IMR-90 (cell line): ENCODE measurements at regions not wholly inside any gene's neighbourhood (a gene's known extent, or its start where the extent isn't known, plus 50 kb on each side); places are given as distances from the start of the nearest gene placed in this dataset.

Experiments
- ATAC-seq: fragments of 200-7000 bp; cut with Tn5 transposase; 2 replicates; pipeline ENCODE4 v1.9.1; 2020; ENCODE audit warnings: low read depth, mild to moderate bottlenecking, moderate library complexity
- BruUV-seq: library from RNA; stranded (reverse); fragments of 400-500 nt; replicated peaks from 2 replicates; lab custom pipeline; 2021; lab: Mats Ljungman, UMichigan
- CTCF ChIA-PET: fragments of 300-600 bp; formaldehyde crosslinking; extraction: SDS; loops from one replicate; lab custom pipeline; 2021; ENCODE audit warnings: antibody characterized with exemption; lab: Yijun Ruan, JAX
- POLR2A ChIA-PET: fragments of 300-600 bp; sonication (Branson Sonifier 250); formaldehyde crosslinking; loops from one replicate; lab custom pipeline; 2022; ENCODE audit warnings: antibody characterized with exemption; ENCODE audit not compliant: unreplicated experiment; lab: Charles Lee
- DNase-seq: peaks from one replicate; pipeline ENCODE4 v3.0.0; 2013
- H2AFZ ChIP-seq: replicated peaks from 2 replicates; pipeline ENCODE3; 2013; ENCODE audit warnings: low read length, mild to moderate bottlenecking; ENCODE audit not compliant: poor library complexity
- H2AK5ac ChIP-seq: 2 replicates; pipeline ENCODE4 v1.6.1; 2013; ENCODE audit warnings: low read depth, low read length, inconsistent platforms
- H2AK9ac ChIP-seq: replicated peaks from 2 replicates; pipeline ENCODE3; 2013; ENCODE audit warnings: mild to moderate bottlenecking, low read depth, low read length, moderate library complexity; ENCODE audit not compliant: poor library complexity
- H2BK120ac ChIP-seq: 2 replicates; pipeline ENCODE4 v1.6.1; 2013; ENCODE audit warnings: low read depth, low read length, inconsistent platforms
- H2BK15ac ChIP-seq: 3 replicates; pipeline ENCODE4 v1.6.1; 2013; ENCODE audit warnings: low read depth, low read length, inconsistent platforms
- H2BK20ac ChIP-seq: 2 replicates; pipeline ENCODE4 v1.6.1; 2013; ENCODE audit warnings: low read depth, mild to moderate bottlenecking, inconsistent platforms, low read length, moderate library complexity
- H2BK5ac ChIP-seq: 2 replicates; pipeline ENCODE4 v1.6.1; 2013; ENCODE audit warnings: mild to moderate bottlenecking, low read depth, low read length, inconsistent platforms; ENCODE audit not compliant: poor library complexity, severe bottlenecking
- H3K14ac ChIP-seq: replicated peaks from 2 replicates; pipeline ENCODE4 v1.6.1; 2013; ENCODE audit warnings: low read depth, low read length, inconsistent platforms
- H3K18ac ChIP-seq: 2 replicates; pipeline ENCODE4 v1.6.1; 2013; ENCODE audit warnings: low read depth, low read length, control low read depth
- H3K23ac ChIP-seq: 2 replicates; pipeline ENCODE4 v1.6.1; 2013; ENCODE audit warnings: low read depth, low read length, inconsistent platforms
- H3K27ac ChIP-seq: 2 replicates; pipeline ENCODE4 v1.5.1; 2013; ENCODE audit warnings: mild to moderate bottlenecking, control low read depth, low read length; ENCODE audit not compliant: insufficient read depth
- H3K27me3 ChIP-seq: 2 replicates; pipeline ENCODE4 v1.6.1; 2013; ENCODE audit warnings: low read length; ENCODE audit not compliant: control insufficient read depth, insufficient read depth
- H3K36me3 ChIP-seq: 2 replicates; pipeline ENCODE4 v1.6.1; 2013; ENCODE audit warnings: low read length, mixed read lengths; ENCODE audit not compliant: control insufficient read depth, insufficient read depth
- H3K4ac ChIP-seq: 2 replicates; pipeline ENCODE4 v1.6.1; 2013; ENCODE audit warnings: low read depth, low read length, inconsistent platforms
- H3K4me1 ChIP-seq: 2 replicates; pipeline ENCODE4 v1.6.1; 2013; ENCODE audit warnings: low read length, mixed read lengths; ENCODE audit not compliant: control insufficient read depth, insufficient read depth
- H3K4me2 ChIP-seq: 2 replicates; pipeline ENCODE4 v1.6.1; 2013; ENCODE audit warnings: low read depth, mild to moderate bottlenecking, control low read depth, low read length, moderate library complexity
- H3K4me3 ChIP-seq: 2 replicates; pipeline ENCODE4 v1.5.1; 2013; ENCODE audit warnings: low read depth, mild to moderate bottlenecking, control low read depth, low read length, moderate library complexity; ENCODE audit not compliant: insufficient read depth
- H3K56ac ChIP-seq: 2 replicates; pipeline ENCODE4 v1.6.1; 2013; ENCODE audit warnings: low read length, inconsistent platforms; ENCODE audit not compliant: insufficient read depth; ENCODE audit errors: extremely low read depth
- H3K79me1 ChIP-seq, 2 experiments: 2 replicates each; pipeline ENCODE4 v1.6.1; 2013; ENCODE audit warnings: low read length in 2 of 2, inconsistent platforms in 1 of 2, low read depth in 1 of 2
- H3K9ac ChIP-seq: 2 replicates; pipeline ENCODE4 v1.6.1; 2013; ENCODE audit warnings: low read depth, low read length, control low read depth
- H3K9me1 ChIP-seq: 2 replicates; pipeline ENCODE4 v1.6.1; 2013; ENCODE audit warnings: low read length, inconsistent platforms; ENCODE audit not compliant: insufficient read depth
- H3K9me3 ChIP-seq: 2 replicates; pipeline ENCODE4 v1.6.1; 2013; ENCODE audit warnings: low read length; ENCODE audit not compliant: control insufficient read depth, insufficient read depth
- H4K20me1 ChIP-seq: 2 replicates; pipeline ENCODE4 v1.6.1; 2013; ENCODE audit warnings: low read length, inconsistent platforms; ENCODE audit not compliant: insufficient read depth
- H4K5ac ChIP-seq: 2 replicates; pipeline ENCODE4 v1.6.1; 2013; ENCODE audit warnings: mild to moderate bottlenecking, low read depth, low read length, control low read depth
- H4K8ac ChIP-seq, 2 experiments: 2 replicates each; pipeline ENCODE4 v1.6.1; 2013; ENCODE audit warnings: low read depth in 2 of 2, low read length in 2 of 2, control low read depth in 1 of 2, inconsistent platforms in 1 of 2
- H4K91ac ChIP-seq: 2 replicates; pipeline ENCODE4 v1.6.1; 2013; ENCODE audit warnings: low read depth, low read length, inconsistent platforms; ENCODE audit not compliant: insufficient read depth
- BHLHE40 ChIP-seq: fragments of 150-350 bp; IDR thresholded peaks from 2 replicates; pipeline ENCODE4 v1.6.1; 2016; ENCODE audit warnings: mild to moderate bottlenecking, low read depth, low read length
- CEBPB ChIP-seq: IDR thresholded peaks from 2 replicates; pipeline ENCODE4 v1.6.1; 2012; ENCODE audit warnings: low read depth, low read length, improper control_type of control experiment
- CHD1 ChIP-seq: IDR thresholded peaks from 2 replicates; pipeline ENCODE4 v1.6.1; 2012; ENCODE audit warnings: low read depth, low read length, improper control_type of control experiment
- CTCF ChIP-seq: conservative IDR thresholded peaks from 2 replicates; pipeline ENCODE4 v1.5.1; 2012; ENCODE audit warnings: mild to moderate bottlenecking, low read depth, low read length, improper control_type of control experiment
- ELK1 ChIP-seq: fragments of 150-350 bp; IDR thresholded peaks from 2 replicates; pipeline ENCODE4 v1.6.1; 2016; ENCODE audit warnings: low read depth, mild to moderate bottlenecking, low read length, moderate library complexity, borderline replicate concordance
- FOS ChIP-seq: fragments of 150-350 bp; IDR thresholded peaks from 2 replicates; pipeline ENCODE4 v1.6.1; 2016; ENCODE audit warnings: low read depth, low read length
- MAFK ChIP-seq: IDR thresholded peaks from 2 replicates; pipeline ENCODE4 v1.6.1; 2012; ENCODE audit warnings: low read depth, low read length, improper control_type of control experiment
- MAZ ChIP-seq: IDR thresholded peaks from 2 replicates; pipeline ENCODE4 v1.6.1; 2012; ENCODE audit warnings: low read depth, mild to moderate bottlenecking, low read length, improper control_type of control experiment, moderate library complexity, borderline replicate concordance
- MXI1 ChIP-seq: IDR thresholded peaks from 2 replicates; pipeline ENCODE4 v1.6.1; 2012; ENCODE audit warnings: low read depth, mild to moderate bottlenecking, low read length, moderate library complexity, borderline replicate concordance
- NFE2L2 ChIP-seq: fragments of 150-350 bp; IDR thresholded peaks from 2 replicates; pipeline ENCODE4 v1.6.1; 2016; ENCODE audit warnings: low read depth, mild to moderate bottlenecking, low read length
- POLR2A ChIP-seq: IDR thresholded peaks from 2 replicates; pipeline ENCODE4 v1.6.1; 2012; ENCODE audit warnings: mild to moderate bottlenecking, low read depth, low read length
- RAD21 ChIP-seq: IDR thresholded peaks from 2 replicates; pipeline ENCODE4 v1.6.1; 2012; ENCODE audit warnings: low read length, improper control_type of control experiment
- RCOR1 ChIP-seq: IDR thresholded peaks from 2 replicates; pipeline ENCODE4 v1.6.1; 2012; ENCODE audit warnings: mild to moderate bottlenecking, low read length, improper control_type of control experiment; ENCODE audit not compliant: insufficient replicate concordance
- RFX5 ChIP-seq: IDR thresholded peaks from 2 replicates; pipeline ENCODE4 v1.8.0; 2012; ENCODE audit warnings: low read depth, mild to moderate bottlenecking, low read length, moderate library complexity
- SMC3 ChIP-seq: fragments of 150-350 bp; IDR thresholded peaks from 2 replicates; pipeline ENCODE4 v1.6.1; 2016; ENCODE audit warnings: low read depth, mild to moderate bottlenecking, antibody characterized with exemption, low read length, moderate library complexity
- USF2 ChIP-seq: fragments of 150-350 bp; IDR thresholded peaks from 2 replicates; pipeline ENCODE4 v1.6.1; 2017; ENCODE audit warnings: mild to moderate bottlenecking, antibody characterized with exemption, low read length, low read depth
- WGBS, 2 experiments: methylation state at CpG; one replicate each; pipeline versions ENCODE4 v1.1.5 to v1.1.7; 2013; ENCODE audit warnings: missing lambda C conversion rate in 2 of 2; ENCODE audit not compliant: insufficient read length in 1 of 2; ENCODE audit errors: extremely low coverage in 2 of 2; 5-methylcytosine and 5-hydroxymethylcytosine counted together
- dilution Hi-C: fragments of 300-500 bp; cut with HindIII; formaldehyde crosslinking; loops from one replicate; pipeline ENCODE4 v1.14.3; 2018; ENCODE audit warnings: low sequenced_read_pairs; ENCODE audit not compliant: unreplicated experiment
- in situ Hi-C: fragments of 300-500 bp; cut with MboI; formaldehyde crosslinking; loops from 3 replicates; pipeline ENCODE4 v1.14.3; 2019; ENCODE audit warnings: low sequenced_read_pairs, inconsistent platforms, mixed read lengths
- intact Hi-C: fragments of 100-400 bp; cut with micrococcal nuclease; formaldehyde crosslinking; loops from 2 replicates; pipeline ENCODE4 v1.10.0; 2022

- no peak for ATAC-seq
- no TSS peak for BruUV-seq
- H3K36me3 ChIP-seq: no peaks in the 10 kb centered on the region
- dilution Hi-C loops (no loop called here), in situ Hi-C loops (loop anchor here (10.0 to 25.0 kb wide), 3 partner anchors 285 to 905 kb away; no protein-coding TSS in a partner anchor), intact Hi-C loops (no loop called here)
- no peak overlapping the region for H3K27ac ChIP-seq
- H2BK120ac ChIP-seq: no peak overlapping the region
- H2AFZ ChIP-seq: no peak overlapping the region
- TF ChIP-seq POLR2A (no peak), CEBPB (no peak), NFE2L2 (no peak), CHD1 (no peak), ELK1 (no peak), RCOR1 (no peak), MAZ (no peak), BHLHE40 (no peak), FOS (no peak), MAFK (no peak), MXI1 (no peak), USF2 (no peak), RFX5 (no peak), CTCF (no peak), SMC3 (no peak), RAD21 (no peak)
- no peaks in the 10 kb centered on the region for H4K20me1 ChIP-seq
- H2BK15ac ChIP-seq: no peak overlapping the region
- no peak overlapping the region for H3K23ac ChIP-seq
- H3K4me3 ChIP-seq: no peak overlapping the region
- H3K9me1 ChIP-seq: no peaks in the 10 kb centered on the region
- H3K14ac ChIP-seq: no peak overlapping the region
- H3K27me3 ChIP-seq: peaks cover 6% of the 10 kb centered on the region
- H3K9ac ChIP-seq: no peak overlapping the region
- no peak overlapping the region for H3K18ac ChIP-seq
- no peaks in the 10 kb centered on the region for H3K79me1 ChIP-seq
- no CpG with 5 or more reads among the region's 3 CpGs for WGBS, 2 experiments
- H2BK5ac ChIP-seq: no peak overlapping the region
- H4K5ac ChIP-seq: no peak overlapping the region
- no peak for DNase-seq
- H3K9me3 ChIP-seq: no peaks in the 10 kb centered on the region
- H3K4me1 ChIP-seq: 0 out of 2 replicates have a peak, but pooled peaks cover 2% of the 10 kb centered on the region
- no peak overlapping the region for H3K56ac ChIP-seq
- no peak overlapping the region for H2BK20ac ChIP-seq
- H3K4ac ChIP-seq: no peak overlapping the region
- POLR2A ChIA-PET: no interaction called here
- H2AK9ac ChIP-seq: no peak overlapping the region
- no peak overlapping the region for H2AK5ac ChIP-seq
- no peak overlapping the region for H4K8ac ChIP-seq
- H4K91ac ChIP-seq: no peak overlapping the region
- CTCF ChIA-PET: interaction anchor here (1.1 kb wide), 1 partner anchor 824 kb away, joined by 4 read pairs; no protein-coding TSS in a partner anchor
- no peak overlapping the region for H3K4me2 ChIP-seq
These were observed 371.8 kb upstream of the RPS23 start for GRCh38 chr5:82649943-82650342.
